ENCODE measurements at regions not wholly inside any gene's neighbourhood (a gene's known extent, or its start where the extent isn't known, plus 50 kb on each side); places are given as distances from the start of the nearest gene placed in this dataset.

- DNase-seq, result no peak
These were observed 247.2 kb upstream of the B3GALT2 start for GRCh38 chr1:193433599-193433998.

DNA sequence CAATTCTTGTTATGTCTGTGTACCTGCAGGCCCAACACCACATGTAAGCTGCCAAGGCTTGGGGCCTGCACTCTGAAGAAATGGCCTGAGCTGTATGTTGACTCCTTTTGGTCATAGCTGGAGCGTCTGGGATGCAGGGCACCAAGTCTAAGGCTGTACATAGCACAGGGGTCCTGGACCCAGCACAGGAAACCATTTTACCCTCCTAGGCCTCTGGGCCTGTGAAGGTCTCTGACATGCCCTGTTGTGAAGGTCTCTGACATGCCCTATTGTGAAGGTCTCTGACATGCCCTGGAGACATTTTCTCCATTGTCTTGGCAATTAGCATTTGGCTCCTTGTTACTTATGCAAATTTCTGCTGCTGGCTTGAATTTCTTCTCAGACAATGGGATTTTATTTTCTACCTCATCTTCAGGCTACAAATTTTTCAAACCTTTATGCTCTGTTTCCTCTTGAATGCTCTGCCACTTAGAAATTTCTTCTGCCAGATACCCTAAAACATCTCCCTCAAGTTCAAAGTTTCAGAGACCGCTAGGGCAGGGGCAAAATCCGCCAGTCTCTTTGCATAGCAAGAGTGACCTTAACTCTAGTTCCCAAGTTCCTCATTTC lies 246.7 kb upstream of the B3GALT2 start:
- DNase-seq, result no peak

GRCh38 chr1:193431265-193431977 lies 245.0 kb upstream of the B3GALT2 start:
- DNase-seq, result no peak

GRCh38 chr1:193427524-193427923 lies 241.1 kb upstream of the B3GALT2 start:
- no peak for DNase-seq

- no peak for DNase-seq
These were observed 239.6 kb upstream of the B3GALT2 start for GRCh38 chr1:193426061-193426460.

GRCh38 chr1:193421487-193421886 lies 235.1 kb upstream of the B3GALT2 start:
- no peak for DNase-seq

DNA sequence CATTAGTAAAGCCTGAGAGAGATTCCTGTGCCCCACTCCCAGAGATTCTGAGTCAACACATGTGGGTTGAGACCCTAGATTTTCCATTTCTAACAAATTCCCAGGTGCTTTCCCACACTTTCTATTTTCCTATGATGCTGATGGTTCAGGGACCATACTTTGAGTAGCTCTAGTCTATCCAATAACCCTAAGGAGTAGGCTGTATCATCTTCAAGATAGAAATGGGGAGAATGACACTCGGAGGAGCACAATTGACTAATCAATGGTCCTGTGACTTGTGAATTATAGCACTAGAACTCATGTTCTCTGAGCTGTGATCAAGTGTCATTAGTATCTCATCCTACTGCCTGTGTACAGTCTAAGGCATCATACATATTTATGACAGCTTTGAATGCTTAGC lies 232.9 kb upstream of the B3GALT2 start:
- no peak for DNase-seq

- no peak for DNase-seq
These were observed 232.3 kb upstream of the B3GALT2 start for GRCh38 chr1:193418745-193419058.

GRCh38 chr1:193417945-193418744 lies 231.7 kb upstream of the B3GALT2 start:
- DNase-seq, result no peak

DNA sequence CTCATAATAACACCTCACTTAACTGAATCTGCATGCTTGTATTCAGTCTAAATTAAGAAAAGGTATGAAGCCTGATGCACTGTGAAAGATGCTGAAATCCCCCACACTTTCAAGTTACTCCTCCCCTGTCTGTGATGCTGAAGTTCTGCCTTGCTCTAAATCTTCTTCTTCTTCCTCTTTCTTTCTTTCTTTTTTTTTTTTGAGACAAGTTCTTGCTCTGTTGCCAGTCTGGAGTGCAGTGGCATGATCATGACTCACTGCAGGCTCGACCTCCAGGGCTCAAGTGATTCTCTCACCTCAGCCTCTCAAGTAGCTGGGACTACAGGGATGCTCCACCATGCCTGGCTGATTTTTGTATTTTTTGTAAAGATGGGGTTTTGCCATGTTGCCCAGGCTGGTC lies 231.0 kb upstream of the B3GALT2 start:
- DNase-seq, result no peak

GRCh38 chr1:193416226-193417024 lies 230.0 kb upstream of the B3GALT2 start:
- no peak for DNase-seq

DNA sequence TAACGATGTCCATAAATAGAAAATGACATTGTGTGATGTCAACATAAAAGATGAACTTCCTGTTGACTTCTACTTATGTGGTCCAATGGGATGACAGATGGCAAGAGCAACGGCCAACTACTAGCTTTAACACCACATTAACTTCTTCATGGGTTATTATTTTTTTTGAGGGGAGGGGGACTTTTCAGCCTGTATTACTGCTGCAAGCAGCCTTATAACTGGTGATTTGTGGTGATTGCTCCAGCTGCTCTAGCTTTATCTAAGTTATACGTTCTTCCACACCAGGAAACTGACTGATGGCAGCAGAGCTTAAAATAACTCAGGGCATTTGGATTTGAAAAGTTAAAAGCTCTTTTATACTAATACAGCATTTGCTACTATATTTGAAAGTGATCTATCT lies 228.8 kb upstream of the B3GALT2 start:
- no peak for DNase-seq

DNA sequence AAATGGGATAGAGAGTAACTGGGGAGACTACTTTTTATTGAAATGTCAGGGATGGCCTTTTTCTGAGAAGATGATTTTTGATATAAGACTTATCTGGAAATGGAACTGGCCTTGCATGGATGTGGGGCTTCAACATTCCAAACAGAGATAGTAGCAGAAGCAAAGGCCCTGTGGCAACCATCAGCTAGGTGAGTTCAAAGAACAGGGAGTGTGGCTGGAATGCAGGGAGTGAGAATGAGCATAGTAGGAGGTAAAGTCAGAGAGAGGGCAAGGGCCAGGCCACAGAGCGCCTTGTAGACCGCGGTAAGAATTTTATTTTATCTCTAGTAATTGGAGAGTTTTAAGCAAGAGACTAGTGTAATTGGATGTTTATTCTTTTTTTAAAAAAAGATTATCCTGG lies 227.0 kb upstream of the B3GALT2 start:
- no peak for DNase-seq

- no peak for DNase-seq
These were observed 226.3 kb upstream of the B3GALT2 start for GRCh38 chr1:193412748-193413147.

GRCh38 chr1:193411714-193412113 lies 225.3 kb upstream of the B3GALT2 start:
- no peak for DNase-seq

- DNase-seq, result no peak
These were observed 224.8 kb upstream of the B3GALT2 start for GRCh38 chr1:193411215-193411614.

DNA sequence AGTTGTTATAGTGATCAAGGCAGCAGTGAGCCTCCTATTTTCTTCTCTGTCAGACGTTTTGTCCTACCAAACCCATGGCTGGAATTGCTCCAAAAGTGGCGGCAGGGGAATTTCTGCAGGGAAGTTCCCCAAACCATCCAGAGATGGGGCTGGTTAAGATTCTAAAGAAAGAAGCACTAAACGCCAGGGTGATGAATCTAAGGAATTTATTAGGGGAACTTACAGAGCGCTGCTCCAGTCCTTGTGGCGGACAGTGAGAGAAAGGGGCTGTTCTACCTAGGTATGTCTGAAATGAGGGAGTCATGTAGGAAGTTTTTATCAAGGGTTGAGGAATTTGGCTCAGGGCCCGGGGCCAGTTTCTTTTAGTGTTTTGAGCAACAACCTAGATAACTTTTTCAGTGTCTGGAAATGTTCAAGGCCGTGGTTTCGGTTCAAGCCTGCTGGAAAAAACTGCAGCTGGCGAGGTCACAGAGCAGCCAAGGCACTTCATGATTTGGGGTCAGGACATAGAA lies 222.4 kb upstream of the B3GALT2 start:
- peak in 1 of 56 donors; percentile 4 for DNase-seq

GRCh38 chr1:193406901-193407300 lies 220.5 kb upstream of the B3GALT2 start:
- no peak for DNase-seq

DNA sequence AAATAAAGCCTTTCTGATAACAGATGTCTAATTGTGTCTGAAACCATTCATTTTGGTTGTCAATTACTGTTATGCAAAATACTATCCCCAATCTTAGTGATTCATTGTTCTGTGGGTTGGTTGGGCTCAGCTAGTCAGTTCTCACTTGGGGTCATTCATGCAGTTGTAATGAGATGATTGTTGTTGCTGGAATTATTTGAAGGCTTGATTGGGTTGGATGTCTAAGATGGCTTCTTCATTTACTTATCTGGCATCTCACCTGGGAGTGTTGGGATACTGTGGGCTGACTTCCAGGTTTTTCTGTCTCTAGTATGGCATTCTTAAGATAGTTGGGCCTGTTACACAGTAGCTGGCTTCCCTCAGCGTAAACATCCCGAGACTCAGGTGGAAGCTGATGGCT lies 217.8 kb upstream of the B3GALT2 start:
- no peak for DNase-seq

DNA sequence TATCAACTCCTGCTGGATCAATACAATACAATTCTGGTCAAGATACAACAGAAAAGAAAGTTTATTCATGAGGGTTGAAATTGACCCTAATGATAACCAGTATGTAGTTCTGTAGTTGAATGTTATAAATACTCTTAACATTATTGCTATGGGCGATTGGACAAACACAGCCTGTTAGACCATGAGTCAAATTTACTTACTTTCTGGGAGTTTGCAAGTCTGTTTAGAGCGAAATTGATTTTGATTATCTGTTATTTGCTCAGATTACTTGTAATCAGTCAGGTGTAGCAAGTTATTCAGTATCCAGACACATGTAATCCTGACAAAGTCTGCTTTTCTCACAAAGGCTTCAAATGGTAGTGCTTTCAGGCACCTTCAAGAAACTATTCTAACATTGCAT lies 216.6 kb upstream of the B3GALT2 start:
- no peak for DNase-seq

GRCh38 chr1:193402037-193402436 lies 215.6 kb upstream of the B3GALT2 start:
- no peak for DNase-seq

- no peak for DNase-seq
These were observed 207.9 kb upstream of the B3GALT2 start for GRCh38 chr1:193394336-193394735.

Data from amygdala (tissue), 56 donors.